ENCODE measurements at regions not wholly inside any gene's neighbourhood (a gene's known extent, or its start where the extent isn't known, plus 50 kb on each side); places are given as distances from the start of the nearest gene placed in this dataset.
"Not testable (repeated sequence)": the region's sequence is repeated elsewhere in the genome, so short reads cannot be mapped to it uniquely, and the experiment has no call there.

DNA sequence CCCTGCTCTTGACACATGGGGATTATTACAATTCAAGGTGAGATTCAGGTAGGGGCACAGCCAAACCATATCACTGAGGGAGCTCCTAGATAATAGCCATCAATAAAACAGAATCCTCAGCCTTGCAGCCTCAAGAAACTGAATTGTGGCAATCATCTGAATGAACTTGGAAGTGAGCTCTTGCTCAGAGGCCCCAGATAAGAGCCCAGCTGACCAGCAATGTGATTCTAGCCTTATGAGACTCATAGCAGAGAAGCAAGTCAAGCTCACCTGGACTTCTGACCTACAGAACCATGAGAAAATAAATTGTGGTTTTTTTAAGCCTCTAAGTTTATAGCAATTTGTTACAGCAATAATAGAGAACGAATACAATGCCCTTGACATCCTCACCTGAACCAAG is 302.5 kb downstream of the LTN1 start:
- no peak for TF ChIP-seq LEF1 (IDR thresholded peaks at IDR 0.05; ENCODE audit: borderline replicate concordance)
- no peak for TF ChIP-seq CTBP1 (IDR thresholded peaks at IDR 0.05; ENCODE audit: borderline replicate concordance)
- no peak for TF ChIP-seq NFRKB (IDR thresholded peaks at IDR 0.05)
- TF ChIP-seq TARDBP (IDR thresholded peaks at IDR 0.05): no peak
- no peak for TF ChIP-seq FOXM1 (IDR thresholded peaks at IDR 0.05; ENCODE audit: borderline replicate concordance)
- TF ChIP-seq, protein P1, sequence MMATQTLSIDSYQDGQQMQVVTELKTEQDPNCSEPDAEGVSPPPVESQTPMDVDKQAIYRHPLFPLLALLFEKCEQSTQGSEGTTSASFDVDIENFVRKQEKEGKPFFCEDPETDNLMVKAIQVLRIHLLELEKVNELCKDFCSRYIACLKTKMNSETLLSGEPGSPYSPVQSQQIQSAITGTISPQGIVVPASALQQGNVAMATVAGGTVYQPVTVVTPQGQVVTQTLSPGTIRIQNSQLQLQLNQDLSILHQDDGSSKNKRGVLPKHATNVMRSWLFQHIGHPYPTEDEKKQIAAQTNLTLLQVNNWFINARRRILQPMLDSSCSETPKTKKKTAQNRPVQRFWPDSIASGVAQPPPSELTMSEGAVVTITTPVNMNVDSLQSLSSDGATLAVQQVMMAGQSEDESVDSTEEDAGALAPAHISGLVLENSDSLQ (IDR thresholded peaks at IDR 0.05): no peak
- no peak for TF ChIP-seq FOXK2 (IDR thresholded peaks at IDR 0.05)
- no peak for TF ChIP-seq SP1 (IDR thresholded peaks at IDR 0.05)
- no peak for TF ChIP-seq ZNF384 (IDR thresholded peaks at IDR 0.05)
- no peak for TF ChIP-seq FOXA1 (IDR thresholded peaks at IDR 0.05)
- no peak for TF ChIP-seq SUZ12 (IDR thresholded peaks at IDR 0.05)
- TF ChIP-seq ARNT (IDR thresholded peaks at IDR 0.05): no peak
- no peak for TF ChIP-seq L3MBTL2 (conservative IDR thresholded peaks at IDR 0.05)
- TF ChIP-seq ELF4 (IDR thresholded peaks at IDR 0.05): no peak
- no peak for TF ChIP-seq BHLHE40 (IDR thresholded peaks at IDR 0.05; ENCODE audit: borderline replicate concordance)
- no peak for TF ChIP-seq HDGF (IDR thresholded peaks at IDR 0.05; ENCODE audit: borderline replicate concordance)
- POLR2A ChIA-PET: no interaction called here
- CTCF ChIA-PET: no interaction called here
- no peak for DNase-seq (ENCODE audit: extremely low spot score)

DNA sequence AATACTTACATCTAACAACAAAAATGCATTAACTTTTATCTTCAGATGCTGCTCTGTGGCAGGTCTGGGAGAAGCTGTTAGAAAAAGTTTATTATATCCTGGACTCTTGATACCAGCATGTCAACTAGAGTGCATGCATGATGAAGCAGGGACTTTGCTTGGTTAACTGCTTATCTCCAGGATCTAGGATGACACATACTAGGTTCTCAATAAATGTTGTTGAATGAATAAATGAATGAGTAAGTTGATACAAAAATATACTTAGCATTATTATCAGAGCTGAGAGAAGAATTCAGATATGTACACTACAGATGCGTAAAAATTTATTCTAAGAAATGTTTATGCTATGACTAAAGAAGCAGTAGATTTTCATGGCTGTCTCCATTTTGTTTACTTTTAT is 304.3 kb downstream of the LTN1 start:
- TF ChIP-seq TARDBP (IDR thresholded peaks at IDR 0.05): no peak
- TF ChIP-seq, protein P1 (IDR thresholded peaks at IDR 0.05): no peak
- CTCF ChIA-PET: no interaction called here
- POLR2A ChIA-PET: no interaction called here
- no peak for DNase-seq (ENCODE audit: extremely low spot score)

DNA sequence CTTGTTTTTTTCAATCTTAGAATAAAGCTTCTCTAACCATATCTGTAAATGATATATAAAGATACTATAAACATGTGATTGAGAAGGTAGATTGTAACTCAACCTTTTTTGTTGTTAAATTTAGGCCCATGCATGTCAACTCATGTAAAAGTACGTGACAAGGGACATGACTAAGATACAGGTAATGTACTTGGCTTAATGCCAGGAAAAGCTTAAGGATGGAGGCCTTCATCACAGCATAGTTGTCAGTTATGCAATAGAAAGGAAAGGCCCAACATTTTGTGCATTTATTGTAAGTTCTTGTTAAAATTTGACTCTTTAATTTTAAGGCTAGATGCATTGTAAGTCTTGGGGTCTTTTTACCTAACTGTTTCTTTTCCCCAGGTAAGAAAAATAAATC is 305.1 kb downstream of the LTN1 start:
- DNase-seq (ENCODE audit: extremely low spot score): no peak
- POLR2A ChIA-PET: no interaction called here
- CTCF ChIA-PET: no interaction called here
- TF ChIP-seq FOXK2 (IDR thresholded peaks at IDR 0.05): no peak
- no peak for TF ChIP-seq NFRKB (IDR thresholded peaks at IDR 0.05)
- no peak for TF ChIP-seq SUZ12 (IDR thresholded peaks at IDR 0.05)
- no peak for TF ChIP-seq TARDBP (IDR thresholded peaks at IDR 0.05)
- no peak for TF ChIP-seq SP1 (IDR thresholded peaks at IDR 0.05)
- TF ChIP-seq LEF1 (IDR thresholded peaks at IDR 0.05; ENCODE audit: borderline replicate concordance): no peak
- no peak for TF ChIP-seq L3MBTL2 (conservative IDR thresholded peaks at IDR 0.05)
- no peak for TF ChIP-seq ELF4 (IDR thresholded peaks at IDR 0.05)
- TF ChIP-seq FOXM1 (IDR thresholded peaks at IDR 0.05; ENCODE audit: borderline replicate concordance): no peak

DNA sequence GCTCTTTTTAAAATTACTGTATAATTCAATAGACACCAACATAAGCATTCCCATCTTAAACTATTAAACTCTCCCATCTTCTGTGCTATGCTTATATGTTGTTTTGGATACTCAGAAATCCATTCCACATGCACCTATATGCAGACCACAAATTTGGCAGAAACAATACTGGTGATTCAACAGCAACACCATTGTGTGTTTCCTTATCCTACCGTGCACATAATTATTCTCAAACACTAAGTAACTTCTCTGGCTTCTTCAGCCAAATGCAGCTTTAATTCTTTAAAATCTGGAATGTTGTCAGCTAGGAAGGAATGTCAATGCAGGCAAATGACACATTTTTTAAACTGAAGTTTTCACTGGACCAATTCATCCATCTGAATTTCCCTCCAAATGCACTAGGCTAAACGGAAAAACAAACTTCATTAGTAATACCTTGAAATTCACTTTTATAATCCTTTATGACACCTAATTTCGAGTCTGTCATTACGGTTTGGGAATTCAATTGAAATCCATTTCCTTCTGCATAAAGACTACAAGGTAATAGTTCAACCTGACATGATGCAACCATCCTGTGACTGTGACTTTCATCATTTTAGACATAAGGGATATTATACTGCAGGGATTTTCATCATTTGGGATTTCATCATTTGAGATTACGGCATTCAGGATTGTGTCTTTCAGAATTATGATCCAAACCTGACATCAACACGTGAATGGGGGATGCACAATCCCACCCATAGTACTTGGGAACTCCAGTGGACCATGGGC is 308.5 kb downstream of the LTN1 start:
- ChIA-PET POLR2A (interaction anchor here (0.6 kb wide), 1 partner anchor 9 kb away, joined by 3 read pairs; no protein-coding TSS in a partner anchor), CTCF (no interaction called here)
- no peak for DNase-seq (ENCODE audit: extremely low spot score)
- TF ChIP-seq FOXA1 (IDR thresholded peaks at IDR 0.05): no peak
- no peak for TF ChIP-seq SUZ12 (IDR thresholded peaks at IDR 0.05)
- no peak for TF ChIP-seq L3MBTL2 (conservative IDR thresholded peaks at IDR 0.05)
- no peak for TF ChIP-seq NFRKB (IDR thresholded peaks at IDR 0.05)
- no peak for TF ChIP-seq FOXK2 (IDR thresholded peaks at IDR 0.05)
- TF ChIP-seq SP1 (IDR thresholded peaks at IDR 0.05): no peak
- no peak for TF ChIP-seq LEF1 (IDR thresholded peaks at IDR 0.05; ENCODE audit: borderline replicate concordance)
- no peak for TF ChIP-seq ELF4 (IDR thresholded peaks at IDR 0.05)
- no peak for TF ChIP-seq BHLHE40 (IDR thresholded peaks at IDR 0.05; ENCODE audit: borderline replicate concordance)
- TF ChIP-seq ZNF384 (IDR thresholded peaks at IDR 0.05): no peak
- no peak for TF ChIP-seq HDGF (IDR thresholded peaks at IDR 0.05; ENCODE audit: borderline replicate concordance)
- TF ChIP-seq FOXM1 (IDR thresholded peaks at IDR 0.05; ENCODE audit: borderline replicate concordance): no peak
- no peak for TF ChIP-seq CTBP1 (IDR thresholded peaks at IDR 0.05; ENCODE audit: borderline replicate concordance)
- no peak for TF ChIP-seq ARNT (IDR thresholded peaks at IDR 0.05)
- TF ChIP-seq, protein P1 (IDR thresholded peaks at IDR 0.05): no peak
- no peak for TF ChIP-seq TARDBP (IDR thresholded peaks at IDR 0.05)

DNA sequence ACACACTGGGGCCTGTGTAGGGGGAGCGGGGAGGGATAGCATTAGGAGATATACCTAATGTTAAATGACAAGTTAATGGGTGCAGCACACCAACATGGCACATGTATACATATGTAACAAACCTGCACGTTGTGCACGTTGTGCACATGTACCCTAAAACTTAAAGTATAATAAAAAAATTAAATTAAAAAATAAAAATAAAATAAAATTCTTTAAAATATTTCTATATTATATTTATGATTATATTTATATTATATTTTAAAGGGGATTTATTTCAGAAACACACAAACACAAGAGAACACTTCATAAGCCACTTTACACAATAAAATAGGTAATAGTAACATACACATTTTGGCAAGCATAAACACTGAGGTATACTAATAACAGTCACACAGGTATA is 309.8 kb downstream of the LTN1 start:
- DNase-seq (ENCODE audit: extremely low spot score); CTCF ChIA-PET; POLR2A ChIA-PET: not testable (repeated sequence)

DNA sequence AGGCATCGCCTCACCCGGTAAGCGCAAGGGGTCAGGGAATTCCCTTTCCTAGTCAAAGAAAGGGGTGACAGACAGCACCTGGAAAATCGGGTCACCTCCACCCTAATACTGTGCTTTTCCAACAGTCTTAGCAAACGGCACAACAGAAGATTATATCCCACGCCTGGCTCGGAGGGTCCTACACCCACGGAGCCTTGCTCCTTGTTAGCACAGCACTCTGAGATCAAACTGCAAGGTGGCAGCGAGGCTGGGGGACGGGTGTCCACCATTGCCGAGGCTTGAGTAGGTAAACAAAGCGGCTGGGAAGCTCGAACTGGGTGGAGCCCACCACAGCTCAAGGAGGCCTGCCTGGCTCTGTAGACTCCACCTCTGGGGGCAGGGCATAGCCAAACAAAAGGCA is 315.6 kb downstream of the LTN1 start:
- CTCF ChIA-PET: not testable (repeated sequence)

DNA sequence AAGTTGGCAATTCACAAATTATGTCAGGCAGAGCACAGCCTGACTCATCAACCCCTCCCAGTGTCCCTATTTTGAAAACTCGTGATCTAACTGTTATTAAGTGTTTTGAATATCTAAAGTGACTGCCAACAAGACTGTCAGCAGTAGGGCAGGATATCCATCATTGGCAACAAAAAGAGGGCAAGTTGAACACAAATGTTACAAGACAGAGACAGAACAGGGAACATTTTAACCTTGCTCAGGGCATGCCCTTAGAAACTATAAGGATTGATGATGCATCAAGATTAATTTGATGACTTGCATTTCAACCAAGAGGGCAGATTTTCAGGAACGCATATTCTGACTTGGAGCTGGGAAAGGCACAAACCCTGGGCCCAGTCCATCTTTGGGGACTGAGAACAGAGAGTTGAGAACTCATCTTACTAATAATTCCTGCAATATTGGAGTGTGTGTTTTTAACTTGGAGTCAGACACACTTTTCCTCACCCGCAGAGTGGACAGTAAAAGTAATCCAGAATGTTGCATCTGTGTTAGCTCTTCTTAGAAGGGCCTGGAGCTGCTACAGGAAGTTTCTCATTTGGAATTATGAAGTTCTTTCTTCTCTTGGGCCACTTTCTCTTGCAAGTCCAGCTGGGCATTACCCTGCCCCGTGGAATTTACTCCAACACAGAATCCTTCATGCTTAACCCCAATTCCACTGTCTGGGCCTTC is 317.2 kb downstream of the LTN1 start:
- ChIA-PET CTCF (no interaction called here), POLR2A (interaction anchor here (0.6 to 1.0 kb wide), 2 partner anchors 9 to 1701 kb away, joined by 3 read pairs; no protein-coding TSS in a partner anchor)
- no peak for DNase-seq (ENCODE audit: extremely low spot score)
- TF ChIP-seq NFRKB (IDR thresholded peaks at IDR 0.05) (no peak), HDGF (IDR thresholded peaks at IDR 0.05; ENCODE audit: borderline replicate concordance) (no peak), CTBP1 (IDR thresholded peaks at IDR 0.05; ENCODE audit: borderline replicate concordance) (no peak), TARDBP (IDR thresholded peaks at IDR 0.05) (no peak), FOXA1 (IDR thresholded peaks at IDR 0.05) (no peak), ARNT (IDR thresholded peaks at IDR 0.05) (no peak), LEF1 (IDR thresholded peaks at IDR 0.05; ENCODE audit: borderline replicate concordance) (no peak), BHLHE40 (IDR thresholded peaks at IDR 0.05; ENCODE audit: borderline replicate concordance) (no peak), FOXM1 (IDR thresholded peaks at IDR 0.05; ENCODE audit: borderline replicate concordance) (no peak)

More for the DNA sequence above, 315.6 kb downstream of the LTN1 start:
- POLR2A ChIA-PET; DNase-seq (ENCODE audit: extremely low spot score): not testable (repeated sequence)

Data from HEK293T (cell line).